IMR-90 (cell line): ENCODE measurements at regions not wholly inside any gene's neighbourhood (a gene's known extent, or its start where the extent isn't known, plus 50 kb on each side); places are given as distances from the start of the nearest gene placed in this dataset.

ENCODE experiments used
- ATAC-seq: fragments of 200-7000 bp; cut with Tn5 transposase; 2 replicates; pipeline ENCODE4 v1.9.1; 2020; ENCODE audit warnings: low read depth, mild to moderate bottlenecking, moderate library complexity
- BruUV-seq: library from RNA; stranded (reverse); fragments of 400-500 nt; replicated peaks from 2 replicates; lab custom pipeline; 2021; lab: Mats Ljungman, UMichigan
- CTCF ChIA-PET: fragments of 300-600 bp; formaldehyde crosslinking; extraction: SDS; loops from one replicate; lab custom pipeline; 2021; ENCODE audit warnings: antibody characterized with exemption; lab: Yijun Ruan, JAX
- POLR2A ChIA-PET: fragments of 300-600 bp; sonication (Branson Sonifier 250); formaldehyde crosslinking; loops from one replicate; lab custom pipeline; 2022; ENCODE audit warnings: antibody characterized with exemption; ENCODE audit not compliant: unreplicated experiment; lab: Charles Lee
- DNase-seq: peaks from one replicate; pipeline ENCODE4 v3.0.0; 2013
- H2AFZ ChIP-seq: replicated peaks from 2 replicates; pipeline ENCODE3; 2013; ENCODE audit warnings: low read length, mild to moderate bottlenecking; ENCODE audit not compliant: poor library complexity
- H2AK5ac ChIP-seq: 2 replicates; pipeline ENCODE4 v1.6.1; 2013; ENCODE audit warnings: low read depth, low read length, inconsistent platforms
- H2AK9ac ChIP-seq: replicated peaks from 2 replicates; pipeline ENCODE3; 2013; ENCODE audit warnings: mild to moderate bottlenecking, low read depth, low read length, moderate library complexity; ENCODE audit not compliant: poor library complexity
- H2BK120ac ChIP-seq: 2 replicates; pipeline ENCODE4 v1.6.1; 2013; ENCODE audit warnings: low read depth, low read length, inconsistent platforms
- H2BK15ac ChIP-seq: 3 replicates; pipeline ENCODE4 v1.6.1; 2013; ENCODE audit warnings: low read depth, low read length, inconsistent platforms
- H2BK20ac ChIP-seq: 2 replicates; pipeline ENCODE4 v1.6.1; 2013; ENCODE audit warnings: low read depth, mild to moderate bottlenecking, inconsistent platforms, low read length, moderate library complexity
- H2BK5ac ChIP-seq: 2 replicates; pipeline ENCODE4 v1.6.1; 2013; ENCODE audit warnings: mild to moderate bottlenecking, low read depth, low read length, inconsistent platforms; ENCODE audit not compliant: poor library complexity, severe bottlenecking
- H3K14ac ChIP-seq: replicated peaks from 2 replicates; pipeline ENCODE4 v1.6.1; 2013; ENCODE audit warnings: low read depth, low read length, inconsistent platforms
- H3K18ac ChIP-seq: 2 replicates; pipeline ENCODE4 v1.6.1; 2013; ENCODE audit warnings: low read depth, low read length, control low read depth
- H3K23ac ChIP-seq: 2 replicates; pipeline ENCODE4 v1.6.1; 2013; ENCODE audit warnings: low read depth, low read length, inconsistent platforms
- H3K27ac ChIP-seq: 2 replicates; pipeline ENCODE4 v1.5.1; 2013; ENCODE audit warnings: mild to moderate bottlenecking, control low read depth, low read length; ENCODE audit not compliant: insufficient read depth
- H3K27me3 ChIP-seq: 2 replicates; pipeline ENCODE4 v1.6.1; 2013; ENCODE audit warnings: low read length; ENCODE audit not compliant: control insufficient read depth, insufficient read depth
- H3K36me3 ChIP-seq: 2 replicates; pipeline ENCODE4 v1.6.1; 2013; ENCODE audit warnings: low read length, mixed read lengths; ENCODE audit not compliant: control insufficient read depth, insufficient read depth
- H3K4ac ChIP-seq: 2 replicates; pipeline ENCODE4 v1.6.1; 2013; ENCODE audit warnings: low read depth, low read length, inconsistent platforms
- H3K4me1 ChIP-seq: 2 replicates; pipeline ENCODE4 v1.6.1; 2013; ENCODE audit warnings: low read length, mixed read lengths; ENCODE audit not compliant: control insufficient read depth, insufficient read depth
- H3K4me2 ChIP-seq: 2 replicates; pipeline ENCODE4 v1.6.1; 2013; ENCODE audit warnings: low read depth, mild to moderate bottlenecking, control low read depth, low read length, moderate library complexity
- H3K4me3 ChIP-seq: 2 replicates; pipeline ENCODE4 v1.5.1; 2013; ENCODE audit warnings: low read depth, mild to moderate bottlenecking, control low read depth, low read length, moderate library complexity; ENCODE audit not compliant: insufficient read depth
- H3K56ac ChIP-seq: 2 replicates; pipeline ENCODE4 v1.6.1; 2013; ENCODE audit warnings: low read length, inconsistent platforms; ENCODE audit not compliant: insufficient read depth; ENCODE audit errors: extremely low read depth
- H3K79me1 ChIP-seq, 2 experiments: 2 replicates each; pipeline ENCODE4 v1.6.1; 2013; ENCODE audit warnings: low read length in 2 of 2, inconsistent platforms in 1 of 2, low read depth in 1 of 2
- H3K9ac ChIP-seq: 2 replicates; pipeline ENCODE4 v1.6.1; 2013; ENCODE audit warnings: low read depth, low read length, control low read depth
- H3K9me1 ChIP-seq: 2 replicates; pipeline ENCODE4 v1.6.1; 2013; ENCODE audit warnings: low read length, inconsistent platforms; ENCODE audit not compliant: insufficient read depth
- H3K9me3 ChIP-seq: 2 replicates; pipeline ENCODE4 v1.6.1; 2013; ENCODE audit warnings: low read length; ENCODE audit not compliant: control insufficient read depth, insufficient read depth
- H4K20me1 ChIP-seq: 2 replicates; pipeline ENCODE4 v1.6.1; 2013; ENCODE audit warnings: low read length, inconsistent platforms; ENCODE audit not compliant: insufficient read depth
- H4K5ac ChIP-seq: 2 replicates; pipeline ENCODE4 v1.6.1; 2013; ENCODE audit warnings: mild to moderate bottlenecking, low read depth, low read length, control low read depth
- H4K8ac ChIP-seq, 2 experiments: 2 replicates each; pipeline ENCODE4 v1.6.1; 2013; ENCODE audit warnings: low read depth in 2 of 2, low read length in 2 of 2, control low read depth in 1 of 2, inconsistent platforms in 1 of 2
- H4K91ac ChIP-seq: 2 replicates; pipeline ENCODE4 v1.6.1; 2013; ENCODE audit warnings: low read depth, low read length, inconsistent platforms; ENCODE audit not compliant: insufficient read depth
- BHLHE40 ChIP-seq: fragments of 150-350 bp; IDR thresholded peaks from 2 replicates; pipeline ENCODE4 v1.6.1; 2016; ENCODE audit warnings: mild to moderate bottlenecking, low read depth, low read length
- CHD1 ChIP-seq: IDR thresholded peaks from 2 replicates; pipeline ENCODE4 v1.6.1; 2012; ENCODE audit warnings: low read depth, low read length, improper control_type of control experiment
- ELK1 ChIP-seq: fragments of 150-350 bp; IDR thresholded peaks from 2 replicates; pipeline ENCODE4 v1.6.1; 2016; ENCODE audit warnings: low read depth, mild to moderate bottlenecking, low read length, moderate library complexity, borderline replicate concordance
- FOS ChIP-seq: fragments of 150-350 bp; IDR thresholded peaks from 2 replicates; pipeline ENCODE4 v1.6.1; 2016; ENCODE audit warnings: low read depth, low read length
- MAZ ChIP-seq: IDR thresholded peaks from 2 replicates; pipeline ENCODE4 v1.6.1; 2012; ENCODE audit warnings: low read depth, mild to moderate bottlenecking, low read length, improper control_type of control experiment, moderate library complexity, borderline replicate concordance
- MXI1 ChIP-seq: IDR thresholded peaks from 2 replicates; pipeline ENCODE4 v1.6.1; 2012; ENCODE audit warnings: low read depth, mild to moderate bottlenecking, low read length, moderate library complexity, borderline replicate concordance
- NFE2L2 ChIP-seq: fragments of 150-350 bp; IDR thresholded peaks from 2 replicates; pipeline ENCODE4 v1.6.1; 2016; ENCODE audit warnings: low read depth, mild to moderate bottlenecking, low read length
- RAD21 ChIP-seq: IDR thresholded peaks from 2 replicates; pipeline ENCODE4 v1.6.1; 2012; ENCODE audit warnings: low read length, improper control_type of control experiment
- RCOR1 ChIP-seq: IDR thresholded peaks from 2 replicates; pipeline ENCODE4 v1.6.1; 2012; ENCODE audit warnings: mild to moderate bottlenecking, low read length, improper control_type of control experiment; ENCODE audit not compliant: insufficient replicate concordance
- RFX5 ChIP-seq: IDR thresholded peaks from 2 replicates; pipeline ENCODE4 v1.8.0; 2012; ENCODE audit warnings: low read depth, mild to moderate bottlenecking, low read length, moderate library complexity
- WGBS, 2 experiments: methylation state at CpG; one replicate each; pipeline versions ENCODE4 v1.1.5 to v1.1.7; 2013; ENCODE audit warnings: missing lambda C conversion rate in 2 of 2; ENCODE audit not compliant: insufficient read length in 1 of 2; ENCODE audit errors: extremely low coverage in 2 of 2; 5-methylcytosine and 5-hydroxymethylcytosine counted together
- dilution Hi-C: fragments of 300-500 bp; cut with HindIII; formaldehyde crosslinking; loops from one replicate; pipeline ENCODE4 v1.14.3; 2018; ENCODE audit warnings: low sequenced_read_pairs; ENCODE audit not compliant: unreplicated experiment
- in situ Hi-C: fragments of 300-500 bp; cut with MboI; formaldehyde crosslinking; loops from 3 replicates; pipeline ENCODE4 v1.14.3; 2019; ENCODE audit warnings: low sequenced_read_pairs, inconsistent platforms, mixed read lengths
- intact Hi-C: fragments of 100-400 bp; cut with micrococcal nuclease; formaldehyde crosslinking; loops from 2 replicates; pipeline ENCODE4 v1.10.0; 2022
- TF ChIP-seq, protein P1 (sequence below): conservative IDR thresholded peaks from 2 replicates; pipeline ENCODE4 v1.5.1; 2012; ENCODE audit warnings: mild to moderate bottlenecking, low read depth, low read length, improper control_type of control experiment
- TF ChIP-seq, protein P2 (sequence below): fragments of 150-350 bp; IDR thresholded peaks from 2 replicates; pipeline ENCODE4 v1.6.1; 2017; ENCODE audit warnings: mild to moderate bottlenecking, antibody characterized with exemption, low read length, low read depth

- H3K18ac ChIP-seq = no peak overlapping the region
- no TSS peak for BruUV-seq
- H2AK5ac ChIP-seq = no peak overlapping the region
- no peak overlapping the region for H3K56ac ChIP-seq
- no peaks in the 10 kb centered on the region for H3K9me1 ChIP-seq
- no peak overlapping the region for H3K4me2 ChIP-seq
- no peak overlapping the region for H4K91ac ChIP-seq
- POLR2A ChIA-PET = no interaction called here
- no peaks in the 10 kb centered on the region for H3K36me3 ChIP-seq
- intact Hi-C loops = no loop called here
- no peak overlapping the region for H3K23ac ChIP-seq
- CTCF ChIA-PET = no interaction called here
- no peaks in the 10 kb centered on the region for H3K9me3 ChIP-seq
- no peak overlapping the region for H3K4ac ChIP-seq
- no peak overlapping the region for H2BK5ac ChIP-seq
- no peak overlapping the region for H2BK120ac ChIP-seq
- no peak for DNase-seq
- H3K79me1 ChIP-seq = no peaks in the 10 kb centered on the region
- H3K9ac ChIP-seq = no peak overlapping the region
- no peaks in the 10 kb centered on the region for H4K20me1 ChIP-seq
- H2BK20ac ChIP-seq = no peak overlapping the region
- no peak overlapping the region for H2BK15ac ChIP-seq
- H3K14ac ChIP-seq = no peak overlapping the region
- no peak overlapping the region for H2AK9ac ChIP-seq
- no peak overlapping the region for H4K5ac ChIP-seq
- TF ChIP-seq, protein P1, sequence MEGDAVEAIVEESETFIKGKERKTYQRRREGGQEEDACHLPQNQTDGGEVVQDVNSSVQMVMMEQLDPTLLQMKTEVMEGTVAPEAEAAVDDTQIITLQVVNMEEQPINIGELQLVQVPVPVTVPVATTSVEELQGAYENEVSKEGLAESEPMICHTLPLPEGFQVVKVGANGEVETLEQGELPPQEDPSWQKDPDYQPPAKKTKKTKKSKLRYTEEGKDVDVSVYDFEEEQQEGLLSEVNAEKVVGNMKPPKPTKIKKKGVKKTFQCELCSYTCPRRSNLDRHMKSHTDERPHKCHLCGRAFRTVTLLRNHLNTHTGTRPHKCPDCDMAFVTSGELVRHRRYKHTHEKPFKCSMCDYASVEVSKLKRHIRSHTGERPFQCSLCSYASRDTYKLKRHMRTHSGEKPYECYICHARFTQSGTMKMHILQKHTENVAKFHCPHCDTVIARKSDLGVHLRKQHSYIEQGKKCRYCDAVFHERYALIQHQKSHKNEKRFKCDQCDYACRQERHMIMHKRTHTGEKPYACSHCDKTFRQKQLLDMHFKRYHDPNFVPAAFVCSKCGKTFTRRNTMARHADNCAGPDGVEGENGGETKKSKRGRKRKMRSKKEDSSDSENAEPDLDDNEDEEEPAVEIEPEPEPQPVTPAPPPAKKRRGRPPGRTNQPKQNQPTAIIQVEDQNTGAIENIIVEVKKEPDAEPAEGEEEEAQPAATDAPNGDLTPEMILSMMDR = no peak
- no peak for TF ChIP-seq RFX5
- no peak for TF ChIP-seq ELK1
- no peak for TF ChIP-seq RAD21
- no peak for TF ChIP-seq RCOR1
- TF ChIP-seq, protein P2, sequence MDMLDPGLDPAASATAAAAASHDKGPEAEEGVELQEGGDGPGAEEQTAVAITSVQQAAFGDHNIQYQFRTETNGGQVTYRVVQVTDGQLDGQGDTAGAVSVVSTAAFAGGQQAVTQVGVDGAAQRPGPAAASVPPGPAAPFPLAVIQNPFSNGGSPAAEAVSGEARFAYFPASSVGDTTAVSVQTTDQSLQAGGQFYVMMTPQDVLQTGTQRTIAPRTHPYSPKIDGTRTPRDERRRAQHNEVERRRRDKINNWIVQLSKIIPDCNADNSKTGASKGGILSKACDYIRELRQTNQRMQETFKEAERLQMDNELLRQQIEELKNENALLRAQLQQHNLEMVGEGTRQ = no peak
- TF ChIP-seq MAZ = no peak
- TF ChIP-seq FOS = no peak
- no peak for TF ChIP-seq NFE2L2
- TF ChIP-seq CHD1 = no peak
- no peak for TF ChIP-seq MXI1
- TF ChIP-seq BHLHE40 = no peak
- WGBS, 2 experiments = no CpG with 5 or more reads among the region's 3 CpGs
- 0 out of 2 replicates have a peak, but pooled peaks cover 5% of the 10 kb centered on the region for H3K27me3 ChIP-seq
- no peaks in the 10 kb centered on the region for H3K4me1 ChIP-seq
- no peak overlapping the region for H3K4me3 ChIP-seq
- no peak for ATAC-seq
- H2AFZ ChIP-seq = no peak overlapping the region
- dilution Hi-C loops = no loop called here
- in situ Hi-C loops = loop anchor here (25.0 kb wide), 1 partner anchor 707 kb away; no protein-coding TSS in a partner anchor
- H3K27ac ChIP-seq = no peak overlapping the region
- no peak overlapping the region for H4K8ac ChIP-seq
These were observed 133.5 kb downstream of the PSAT1 start for GRCh38 chr9:78430387-78430786.
